MG63 (cell line): ENCODE measurements at regions not wholly inside any gene's neighbourhood (a gene's known extent, or its start where the extent isn't known, plus 50 kb on each side); places are given as distances from the start of the nearest gene placed in this dataset.

ENCODE experiments used
- DNase-seq: peaks from one replicate; pipeline ENCODE4 v3.0.0-alpha.2; 2020
- H3K27me3 ChIP-seq: fragments of 250-450 bp; sonication (Bioruptor Pico); 2 replicates; pipeline ENCODE4 v1.5.1; 2020; ENCODE audit warnings: mild to moderate bottlenecking, moderate library complexity
- H3K36me3 ChIP-seq: fragments of 250-450 bp; sonication (Bioruptor Pico); 2 replicates; pipeline ENCODE4 v1.5.1; 2020; ENCODE audit warnings: mild to moderate bottlenecking, moderate library complexity
- H3K4me3 ChIP-seq: fragments of 250-450 bp; sonication (Bioruptor Pico); 2 replicates; pipeline ENCODE4 v1.5.1; 2020; ENCODE audit warnings: mild to moderate bottlenecking, moderate library complexity
- H3K9me3 ChIP-seq: fragments of 250-450 bp; sonication (Bioruptor Pico); 2 replicates; pipeline ENCODE4 v1.5.1; 2020; ENCODE audit warnings: mild to moderate bottlenecking, moderate library complexity

DNA sequence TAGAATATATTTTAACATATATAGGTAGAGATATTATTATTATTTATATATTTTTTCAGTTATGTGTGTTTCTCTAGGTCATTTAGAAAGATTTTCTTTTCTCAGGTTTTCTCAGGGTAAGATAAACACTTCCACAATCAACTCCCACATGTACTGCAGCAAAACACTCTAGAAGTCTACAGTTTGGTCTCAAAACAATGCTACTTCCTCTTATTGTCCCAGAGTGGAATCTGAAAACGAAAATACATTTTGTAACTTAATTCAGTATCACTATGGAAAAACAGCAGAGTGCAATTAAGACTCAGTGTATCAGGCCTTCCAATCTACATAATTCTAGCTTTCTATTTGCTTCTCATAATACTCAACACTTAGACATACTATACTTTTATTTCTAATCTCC, 190.1 kb upstream of the SLC35G4 start:
- H3K9me3 ChIP-seq, result no peaks in the 10 kb centered on the region
- no peak overlapping the region for H3K4me3 ChIP-seq
- no peak for DNase-seq
- H3K36me3 ChIP-seq, result no peaks in the 10 kb centered on the region
- H3K27me3 ChIP-seq, result no peaks in the 10 kb centered on the region

DNA sequence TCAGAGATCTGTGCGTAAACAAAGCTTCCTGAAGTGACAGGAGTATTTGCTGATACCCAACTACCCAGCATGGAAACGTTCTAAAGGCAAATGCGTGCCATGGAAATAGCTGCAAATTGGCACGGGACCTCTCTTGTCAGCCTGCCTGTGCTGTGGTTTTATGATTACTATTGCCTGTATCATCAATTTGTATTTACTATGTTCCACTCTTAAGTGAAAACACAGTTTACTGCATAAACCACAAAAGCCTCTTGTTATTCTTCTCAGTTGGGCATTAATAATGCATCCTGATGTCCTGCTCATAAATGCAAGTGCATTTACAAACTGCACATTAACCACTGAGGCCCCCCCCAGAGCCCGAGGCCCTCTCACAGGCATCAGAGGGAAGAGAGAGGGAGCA, 196.6 kb upstream of the SLC35G4 start:
- Histone ChIP-seq H3K9me3 (no peaks in the 10 kb centered on the region), H3K36me3 (no peaks in the 10 kb centered on the region), H3K4me3 (no peak overlapping the region), H3K27me3 (no peaks in the 10 kb centered on the region)
- DNase-seq, result peak; percentile 70

DNA sequence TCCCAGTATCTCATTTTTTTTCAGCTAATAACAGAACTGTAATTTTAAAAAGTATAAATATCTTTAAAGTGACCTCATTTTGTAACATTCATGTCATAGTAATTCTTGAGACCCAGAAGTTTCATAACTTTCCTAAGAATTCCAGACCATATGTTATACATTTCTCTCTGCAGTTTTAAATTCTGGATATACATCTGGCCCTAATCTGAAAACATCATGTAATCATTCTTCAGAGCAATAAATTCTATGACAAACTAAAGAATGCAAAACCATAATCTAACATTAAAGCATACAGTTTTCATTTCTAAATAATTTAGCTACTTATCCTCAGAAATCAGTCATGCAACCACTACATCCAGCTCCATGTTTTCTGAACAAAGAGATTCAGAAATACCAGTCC, 198.3 kb upstream of the SLC35G4 start:
- Histone ChIP-seq H3K4me3 (no peak overlapping the region), H3K27me3 (no peaks in the 10 kb centered on the region), H3K9me3 (no peaks in the 10 kb centered on the region), H3K36me3 (no peaks in the 10 kb centered on the region)
- no peak for DNase-seq

DNA sequence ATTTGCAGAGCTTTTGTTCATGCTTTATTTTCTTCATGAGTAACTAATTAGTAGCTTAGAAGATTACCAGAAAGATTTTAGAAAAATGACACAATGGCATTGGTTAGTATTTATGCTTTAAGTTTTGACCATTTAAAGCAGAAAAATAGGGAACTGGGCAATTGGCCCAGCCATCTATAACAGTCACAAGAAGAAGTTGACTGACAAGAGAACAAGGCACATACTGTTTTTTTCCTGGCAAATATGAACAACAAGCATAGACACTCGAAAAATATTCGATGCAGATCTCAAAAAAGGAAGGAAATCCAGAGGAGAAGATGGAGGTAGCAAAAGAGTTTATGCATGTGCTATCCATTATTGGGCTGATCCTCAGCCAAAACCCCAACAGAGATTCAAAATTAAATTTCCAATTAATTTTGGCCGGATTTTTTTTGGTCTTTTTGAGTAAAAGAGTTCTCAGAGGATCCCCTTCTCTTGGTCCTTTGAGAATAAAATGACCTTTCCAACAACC, 200.8 kb upstream of the SLC35G4 start:
- no peak for DNase-seq
- no peaks in the 10 kb centered on the region for H3K27me3 ChIP-seq
- H3K36me3 ChIP-seq, result no peaks in the 10 kb centered on the region
- H3K4me3 ChIP-seq, result no peak overlapping the region
- H3K9me3 ChIP-seq, result no peaks in the 10 kb centered on the region

DNA sequence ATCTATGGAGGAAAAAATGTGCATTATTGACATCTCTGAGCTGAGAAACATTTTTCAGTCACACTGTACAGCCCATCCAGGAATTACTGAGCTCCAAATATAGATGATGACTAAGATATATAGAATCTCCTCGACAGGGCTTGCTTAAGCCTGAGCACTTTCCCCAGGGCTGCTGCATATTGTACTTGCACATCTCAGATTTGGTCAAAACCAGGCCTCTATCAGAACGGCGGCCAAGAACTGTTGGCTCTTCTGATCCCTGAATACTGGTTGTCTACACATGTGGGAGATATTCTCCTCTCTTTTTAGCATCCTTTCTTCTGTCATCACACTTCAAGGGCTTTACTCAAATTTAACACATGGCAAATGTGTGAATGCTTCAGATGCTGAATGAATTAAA, 201.5 kb upstream of the SLC35G4 start:
- Histone ChIP-seq H3K27me3 (no peaks in the 10 kb centered on the region), H3K4me3 (no peak overlapping the region), H3K36me3 (no peaks in the 10 kb centered on the region), H3K9me3 (no peaks in the 10 kb centered on the region)
- DNase-seq, result no peak

DNA sequence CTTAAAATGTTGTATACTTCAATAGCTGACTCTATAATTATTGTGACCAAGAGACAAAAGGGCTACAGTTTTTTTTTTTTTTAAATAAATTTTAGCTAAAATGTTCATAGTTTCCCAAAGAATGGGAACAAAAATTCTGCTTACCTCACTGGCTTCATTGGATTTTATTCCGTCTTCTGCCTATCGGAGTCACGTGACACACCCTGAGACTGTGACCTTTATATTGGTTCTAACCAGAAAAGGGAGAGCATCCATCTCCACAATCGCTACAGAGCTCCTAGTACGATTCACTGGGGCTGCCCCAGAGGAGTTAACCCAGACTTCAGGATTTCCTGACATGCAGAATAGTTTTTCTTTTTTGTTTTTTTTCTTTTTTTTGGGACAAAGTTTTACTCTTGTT, 203.6 kb upstream of the SLC35G4 start:
- no peaks in the 10 kb centered on the region for H3K27me3 ChIP-seq
- no peak for DNase-seq
- H3K36me3 ChIP-seq, result no peaks in the 10 kb centered on the region
- H3K9me3 ChIP-seq, result no peaks in the 10 kb centered on the region
- no peak overlapping the region for H3K4me3 ChIP-seq

DNA sequence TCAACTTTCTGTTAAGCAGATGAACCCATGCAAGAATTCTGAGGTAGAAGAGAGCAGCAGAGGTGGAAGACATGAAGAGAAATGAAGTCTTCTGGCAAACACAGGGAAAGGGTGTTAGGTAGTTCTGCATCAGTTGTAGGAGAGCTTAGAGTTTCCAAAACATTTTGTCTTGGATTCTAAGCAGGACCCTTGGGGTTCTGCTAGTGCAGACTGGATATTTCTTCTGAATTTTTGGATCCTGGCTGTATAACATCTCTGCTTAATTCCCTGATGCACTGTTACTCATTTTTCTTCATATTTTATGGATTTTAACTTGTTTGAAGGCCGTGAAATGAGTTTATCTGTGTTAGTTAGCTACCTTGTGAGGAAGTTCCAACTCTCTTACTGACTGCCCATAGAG, 208.7 kb upstream of the SLC35G4 start:
- Histone ChIP-seq H3K27me3 (no peaks in the 10 kb centered on the region), H3K36me3 (no peaks in the 10 kb centered on the region), H3K9me3 (no peaks in the 10 kb centered on the region), H3K4me3 (no peak overlapping the region)
- no peak for DNase-seq

DNA sequence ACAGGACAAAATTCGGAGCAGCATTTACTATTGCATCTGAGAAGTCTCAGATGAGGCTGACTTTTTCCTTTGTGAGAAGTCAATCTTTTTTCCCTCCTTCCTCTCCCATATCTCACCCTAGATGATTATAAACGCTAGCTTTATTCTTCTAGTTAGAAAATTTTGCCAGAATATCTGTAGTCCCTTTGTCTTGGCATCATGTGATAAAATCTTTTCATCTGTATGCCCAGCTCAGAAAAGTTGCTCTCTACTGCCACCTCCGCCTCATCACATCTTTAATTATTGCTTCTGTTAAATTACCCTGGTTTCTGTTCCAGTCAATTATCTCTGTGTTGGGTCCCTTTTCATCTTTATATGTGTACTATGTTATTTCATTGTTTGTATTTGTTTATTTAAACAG, 210.8 kb upstream of the SLC35G4 start:
- no peaks in the 10 kb centered on the region for H3K9me3 ChIP-seq
- H3K27me3 ChIP-seq, result no peaks in the 10 kb centered on the region
- H3K36me3 ChIP-seq, result no peaks in the 10 kb centered on the region
- H3K4me3 ChIP-seq, result no peak overlapping the region
- DNase-seq, result no peak

DNA sequence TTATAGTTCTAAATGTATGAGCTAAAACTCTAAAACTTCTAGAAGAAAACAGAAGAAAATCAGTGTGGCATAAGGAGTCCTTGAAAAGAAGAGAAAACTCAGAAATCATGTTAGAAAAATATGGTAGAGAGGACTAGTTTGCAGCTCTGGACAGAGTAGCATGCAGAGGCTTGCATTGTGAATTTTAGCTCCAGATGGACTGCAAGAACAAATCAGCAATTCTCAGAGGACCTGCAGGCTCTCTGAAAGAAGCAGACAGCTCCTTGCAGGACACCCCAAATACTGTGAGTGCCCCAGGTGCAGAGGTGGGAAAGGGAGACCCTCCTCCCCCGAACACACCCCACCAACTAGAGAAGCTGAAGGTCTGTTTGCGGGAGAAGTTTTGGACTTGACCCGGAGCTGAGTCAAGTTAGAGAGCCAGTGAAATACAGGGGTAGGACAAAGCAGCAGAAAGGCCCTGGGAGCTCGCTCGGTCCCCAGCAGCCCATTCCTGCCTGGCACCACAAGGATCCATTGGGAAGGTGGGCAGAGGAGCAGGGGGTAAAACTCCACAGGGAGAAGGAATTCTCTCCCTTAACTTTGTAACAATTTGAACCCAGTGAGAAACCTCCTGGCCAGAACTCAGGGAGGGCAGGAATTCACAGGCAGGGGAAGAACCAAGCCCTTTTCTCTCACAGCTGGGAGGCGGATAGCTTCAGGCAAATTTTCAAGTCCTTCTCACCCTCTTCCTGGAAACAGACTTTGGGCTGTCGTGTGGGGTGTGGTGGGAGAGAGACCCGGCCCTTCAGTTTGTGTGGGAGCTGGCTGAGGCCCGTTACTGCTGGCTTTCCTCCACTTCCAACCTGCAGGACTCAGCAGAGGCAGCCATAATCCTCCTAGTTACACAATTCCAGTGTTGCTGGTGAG, 216.2 kb upstream of the SLC35G4 start:
- H3K9me3 ChIP-seq, result no peaks in the 10 kb centered on the region
- H3K27me3 ChIP-seq, result no peaks in the 10 kb centered on the region
- H3K36me3 ChIP-seq, result no peaks in the 10 kb centered on the region
- peak; percentile 13 for DNase-seq
- H3K4me3 ChIP-seq, result no peak overlapping the region

DNA sequence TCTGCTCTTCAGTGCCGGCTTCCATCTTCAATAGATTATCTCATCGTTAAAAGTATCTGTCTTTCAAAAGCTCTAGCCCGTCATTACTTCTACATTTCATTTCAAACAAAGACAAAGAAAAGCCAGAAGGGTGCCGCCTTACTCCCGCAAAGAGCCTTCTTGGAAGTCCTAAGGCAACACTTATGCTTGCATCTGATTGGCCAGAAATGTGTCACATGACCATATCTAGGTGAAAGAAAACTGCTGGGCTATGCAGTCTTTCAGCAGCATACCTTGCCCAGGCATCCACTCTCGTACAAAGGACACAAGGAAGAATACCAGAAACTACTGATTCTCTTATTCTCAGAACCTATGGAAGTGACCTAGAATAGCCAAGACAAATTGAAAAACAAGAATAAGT, 217.1 kb upstream of the SLC35G4 start:
- Histone ChIP-seq H3K27me3 (no peaks in the 10 kb centered on the region), H3K9me3 (no peaks in the 10 kb centered on the region), H3K4me3 (no peak overlapping the region), H3K36me3 (no peaks in the 10 kb centered on the region)
- DNase-seq, result no peak

DNA sequence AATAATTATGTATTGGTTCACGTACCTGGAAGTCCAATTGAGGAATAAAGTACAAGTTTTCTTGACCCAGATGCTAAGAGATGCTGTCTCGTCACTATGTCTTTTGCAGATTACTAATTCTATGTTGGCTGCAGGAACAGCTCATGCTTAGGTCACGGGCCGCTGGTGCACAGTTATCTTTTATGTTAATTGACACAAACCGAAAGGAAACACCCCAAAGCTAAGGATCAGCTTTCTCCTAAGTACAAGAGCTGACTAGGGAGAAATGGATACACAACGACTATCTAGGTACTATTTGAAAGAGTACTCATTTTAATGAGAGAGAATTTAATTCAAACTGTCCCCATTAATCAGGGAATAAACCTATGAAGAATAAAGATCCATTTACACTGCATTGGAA, 217.7 kb upstream of the SLC35G4 start:
- no peaks in the 10 kb centered on the region for H3K9me3 ChIP-seq
- no peaks in the 10 kb centered on the region for H3K36me3 ChIP-seq
- no peak overlapping the region for H3K4me3 ChIP-seq
- no peaks in the 10 kb centered on the region for H3K27me3 ChIP-seq
- no peak for DNase-seq

DNA sequence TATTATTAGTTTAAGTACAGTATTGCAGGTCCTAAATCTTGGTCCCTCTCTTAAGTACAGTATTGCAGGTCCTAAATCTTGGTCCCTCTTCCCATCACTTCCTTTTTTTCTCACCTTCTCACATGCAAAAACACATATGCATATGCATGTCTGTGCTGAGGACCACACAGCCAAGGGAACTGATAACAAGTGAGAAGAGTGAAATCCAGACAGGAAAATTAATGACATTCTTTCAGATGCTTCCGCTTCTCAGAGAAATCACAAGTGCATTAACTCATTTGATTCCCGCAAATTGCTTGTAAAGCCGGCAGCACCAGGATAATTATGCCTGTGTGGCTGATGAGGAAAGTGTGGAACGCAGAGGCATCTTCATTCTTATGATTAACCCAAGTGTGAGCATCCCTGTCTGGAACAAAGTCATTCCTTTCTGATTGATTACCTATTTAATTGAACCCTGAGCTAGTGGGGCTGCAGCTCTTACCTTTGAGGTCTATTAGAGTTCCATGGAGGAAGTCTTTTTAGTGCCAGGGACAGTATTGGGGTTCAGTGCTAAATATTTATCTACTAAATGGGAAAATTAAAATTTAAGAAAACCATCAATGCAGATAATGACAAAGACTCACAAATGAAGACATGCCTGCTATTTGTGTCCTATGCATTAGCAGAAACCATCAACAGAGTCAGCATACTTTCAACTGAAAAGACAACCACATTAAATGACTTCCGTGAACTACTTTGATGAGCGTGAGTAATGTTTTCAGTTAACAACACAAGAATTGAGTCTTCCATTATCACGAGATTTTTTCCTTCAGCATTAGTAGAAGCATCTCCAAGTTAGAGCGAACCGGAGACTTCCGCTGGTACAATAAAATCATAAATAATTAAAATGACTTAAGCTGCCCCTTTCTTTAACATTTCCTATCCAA, 220.4 kb upstream of the SLC35G4 start:
- no peak for DNase-seq
- Histone ChIP-seq H3K9me3 (no peaks in the 10 kb centered on the region), H3K4me3 (no peak overlapping the region)

DNA sequence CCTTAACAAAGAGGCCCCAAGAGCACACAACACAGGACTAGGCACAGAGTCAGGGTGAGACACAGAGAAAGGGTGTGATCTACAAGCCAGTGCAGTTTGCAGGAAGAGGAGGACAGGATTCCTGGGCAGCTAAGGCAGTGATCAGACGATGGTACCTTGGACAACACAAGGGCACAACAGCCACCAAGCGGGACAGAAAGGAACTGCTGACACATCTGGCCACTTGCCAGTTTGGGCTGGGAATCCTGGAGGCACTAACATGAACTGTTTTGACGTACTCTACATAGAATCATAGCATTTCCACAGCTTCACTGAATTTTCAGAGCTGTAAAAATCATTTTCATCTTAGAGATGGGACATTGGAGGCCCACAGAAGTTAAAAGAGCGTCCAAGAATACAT, 221.5 kb upstream of the SLC35G4 start:
- H3K9me3 ChIP-seq, result no peaks in the 10 kb centered on the region
- peak; percentile 5 for DNase-seq
- no peaks in the 10 kb centered on the region for H3K27me3 ChIP-seq
- H3K36me3 ChIP-seq, result no peaks in the 10 kb centered on the region
- H3K4me3 ChIP-seq, result no peak overlapping the region

More for the DNA sequence above, 220.4 kb upstream of the SLC35G4 start:
- Histone ChIP-seq H3K27me3 (no peaks in the 10 kb centered on the region), H3K36me3 (no peaks in the 10 kb centered on the region)

DNA sequence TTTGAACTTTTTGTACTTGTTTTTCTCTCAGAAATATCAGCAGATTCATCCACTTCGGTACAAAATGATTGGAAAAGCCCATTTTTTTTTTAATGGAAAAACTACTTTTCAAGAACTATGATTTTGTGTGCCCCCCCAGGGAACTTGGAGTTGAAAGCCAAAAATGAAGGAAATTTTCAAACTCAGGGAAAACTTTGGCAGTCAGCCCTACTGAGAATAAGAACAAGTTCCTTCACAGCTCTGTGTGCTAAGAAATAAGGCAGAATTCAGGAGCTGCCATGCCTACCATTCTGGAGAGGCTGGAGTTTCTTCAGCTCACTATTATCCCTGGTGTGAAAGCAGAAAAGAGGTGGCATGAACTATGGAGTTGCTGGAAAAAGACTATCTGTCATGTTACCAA, 226.0 kb upstream of the SLC35G4 start:
- Histone ChIP-seq H3K36me3 (no peaks in the 10 kb centered on the region), H3K4me3 (no peak overlapping the region), H3K9me3 (no peaks in the 10 kb centered on the region), H3K27me3 (no peaks in the 10 kb centered on the region)
- DNase-seq, result no peak

DNA sequence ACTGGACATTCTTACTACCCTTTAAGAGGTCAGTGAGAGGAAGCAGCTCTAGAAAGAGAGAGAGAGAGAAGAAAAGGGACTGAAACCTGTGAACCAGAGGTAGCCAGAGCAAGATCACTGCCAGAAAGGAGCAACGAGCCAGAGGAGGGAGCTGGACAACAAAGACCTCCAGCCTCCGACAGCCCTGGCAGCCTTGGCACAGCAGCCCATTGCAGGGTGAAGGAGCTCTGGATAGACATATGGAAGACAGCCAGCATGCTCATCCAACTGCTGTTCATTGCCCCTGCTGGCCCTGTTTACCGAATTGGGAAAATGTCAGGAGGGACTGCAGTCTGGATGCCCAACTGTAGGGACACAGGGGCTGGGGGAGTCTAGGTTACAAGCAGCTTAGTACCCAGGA, 228.4 kb upstream of the SLC35G4 start:
- H3K4me3 ChIP-seq, result no peak overlapping the region
- no peaks in the 10 kb centered on the region for H3K36me3 ChIP-seq
- H3K27me3 ChIP-seq, result no peaks in the 10 kb centered on the region
- H3K9me3 ChIP-seq, result no peaks in the 10 kb centered on the region
- DNase-seq, result no peak

DNA sequence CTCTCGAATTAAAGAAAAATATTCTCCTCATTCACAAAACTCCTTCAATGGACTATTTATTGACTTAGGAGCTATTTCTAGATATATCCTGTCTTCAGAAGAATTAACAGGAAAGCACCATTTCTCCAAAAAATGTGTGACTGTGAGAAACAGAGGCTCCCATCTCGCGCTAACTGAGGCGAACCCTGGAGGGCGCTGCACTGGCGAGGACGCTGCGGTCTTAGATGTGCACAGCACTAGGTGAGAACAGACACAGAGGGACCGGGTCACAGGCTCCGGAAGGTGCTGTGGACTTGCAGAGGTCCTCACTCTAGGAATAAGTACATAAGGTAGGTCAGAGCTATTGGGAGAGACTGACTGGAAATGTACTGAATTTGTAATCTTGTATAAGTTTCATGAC, 229.7 kb upstream of the SLC35G4 start:
- H3K4me3 ChIP-seq, result no peak overlapping the region
- H3K9me3 ChIP-seq, result no peaks in the 10 kb centered on the region
- H3K36me3 ChIP-seq, result no peaks in the 10 kb centered on the region
- no peak for DNase-seq
- H3K27me3 ChIP-seq, result no peaks in the 10 kb centered on the region

DNA sequence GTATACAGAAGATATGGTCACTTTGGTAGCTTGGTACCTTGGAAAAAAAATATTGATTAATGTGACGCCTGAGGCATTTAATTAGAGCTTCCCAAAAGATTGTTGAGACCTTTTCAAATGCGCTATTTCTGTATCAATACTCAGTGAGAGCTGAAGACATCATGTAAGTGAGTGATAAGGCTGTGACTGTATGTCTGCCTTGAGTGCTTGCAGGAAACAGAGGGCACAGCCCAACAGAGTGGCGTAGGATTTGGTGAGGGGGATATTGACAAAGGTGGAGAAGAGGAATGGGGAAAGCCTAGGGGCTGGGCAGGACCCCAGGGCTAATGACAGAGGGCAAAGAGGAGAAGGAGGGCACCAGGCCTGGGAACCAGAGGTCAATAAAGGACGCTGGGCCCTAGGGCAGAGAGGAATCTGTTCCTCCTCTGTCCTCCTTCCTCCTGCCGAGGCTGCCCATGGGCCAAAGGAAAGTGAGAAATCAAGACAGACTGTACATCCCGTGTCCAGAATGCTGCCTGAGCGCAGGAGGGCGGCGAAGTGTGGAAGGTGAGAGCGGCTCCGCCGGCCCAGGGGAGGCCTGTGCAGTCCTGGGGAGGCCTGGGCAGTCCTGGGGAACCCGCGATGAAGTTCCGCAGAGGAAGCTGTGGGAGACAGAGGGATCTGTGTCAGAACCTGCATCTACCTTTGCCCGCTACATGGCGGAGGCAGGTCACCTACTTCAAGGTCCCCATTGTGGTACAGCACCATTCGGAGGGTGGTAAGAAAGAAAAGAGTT, 228.6 kb upstream of the PIEZO2 start:
- DNase-seq, result no peak
- H3K9me3 ChIP-seq, result no peaks in the 10 kb centered on the region
- H3K27me3 ChIP-seq, result no peaks in the 10 kb centered on the region
- H3K36me3 ChIP-seq, result no peaks in the 10 kb centered on the region
- no peak overlapping the region for H3K4me3 ChIP-seq
